PC-9 (cell line): ENCODE measurements at regions not wholly inside any gene's neighbourhood (a gene's known extent, or its start where the extent isn't known, plus 50 kb on each side); places are given as distances from the start of the nearest gene placed in this dataset.

Source experiments
- CTCF ChIP-seq: fragments of 200-600 bp; sonication (generic); conservative IDR thresholded peaks from 2 replicates; pipeline ENCODE4 v1.6.1; 2017; ENCODE audit warnings: mixed run types, antibody characterized with exemption, mild to moderate bottlenecking, moderate library complexity
- EZH2 ChIP-seq: fragments of 200-600 bp; sonication (generic); IDR thresholded peaks from 2 replicates; pipeline ENCODE4 v1.8.0; 2017; ENCODE audit warnings: antibody characterized with exemption, low read depth

GRCh38 chr12:27875677-27876076 lies 95.6 kb upstream of the MANSC4 start:
- TF ChIP-seq EZH2 (no peak), CTCF (no peak)
